Superior temporal gyrus (tissue), 1 donor: ENCODE measurements at regions not wholly inside any gene's neighbourhood (a gene's known extent, or its start where the extent isn't known, plus 50 kb on each side); places are given as distances from the start of the nearest gene placed in this dataset.
A peak's percentile ranks its signal among the peaks of the same experiment; 100 is the strongest.

ENCODE experiments used
- DNase-seq: peaks from one replicate; pipeline ENCODE4 v3.0.0-alpha.2; 2016; ENCODE audit errors: extremely low spot score

DNA sequence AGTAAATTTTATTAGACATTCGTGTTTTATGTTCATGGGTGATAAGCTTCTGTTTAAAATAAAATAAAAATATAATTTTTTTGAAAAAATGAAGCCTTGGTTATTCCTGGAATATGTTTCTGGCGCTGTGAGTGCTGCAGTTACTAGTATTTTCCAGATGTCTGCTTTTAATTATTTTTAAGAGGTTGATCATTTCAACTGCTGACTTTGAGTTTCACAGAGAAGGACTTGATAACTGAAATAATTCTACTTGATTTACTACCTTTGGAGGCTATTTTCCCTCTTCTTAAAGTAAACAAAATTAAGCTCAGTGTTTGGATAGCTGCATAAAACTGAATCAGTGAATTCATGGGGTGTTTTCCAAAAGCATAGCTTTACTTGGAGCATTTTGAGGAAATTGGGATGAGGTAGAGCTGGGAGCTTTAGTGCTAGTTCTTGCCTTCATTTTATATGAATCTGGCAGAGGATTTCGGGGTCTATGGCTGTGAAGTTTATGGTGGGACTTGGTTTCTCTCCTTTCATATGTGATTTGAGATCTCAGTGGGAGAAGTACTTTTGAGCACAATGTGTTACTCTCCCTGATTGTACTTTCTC is 666.5 kb downstream of the DCDC2C start:
- no peak for DNase-seq

DNA sequence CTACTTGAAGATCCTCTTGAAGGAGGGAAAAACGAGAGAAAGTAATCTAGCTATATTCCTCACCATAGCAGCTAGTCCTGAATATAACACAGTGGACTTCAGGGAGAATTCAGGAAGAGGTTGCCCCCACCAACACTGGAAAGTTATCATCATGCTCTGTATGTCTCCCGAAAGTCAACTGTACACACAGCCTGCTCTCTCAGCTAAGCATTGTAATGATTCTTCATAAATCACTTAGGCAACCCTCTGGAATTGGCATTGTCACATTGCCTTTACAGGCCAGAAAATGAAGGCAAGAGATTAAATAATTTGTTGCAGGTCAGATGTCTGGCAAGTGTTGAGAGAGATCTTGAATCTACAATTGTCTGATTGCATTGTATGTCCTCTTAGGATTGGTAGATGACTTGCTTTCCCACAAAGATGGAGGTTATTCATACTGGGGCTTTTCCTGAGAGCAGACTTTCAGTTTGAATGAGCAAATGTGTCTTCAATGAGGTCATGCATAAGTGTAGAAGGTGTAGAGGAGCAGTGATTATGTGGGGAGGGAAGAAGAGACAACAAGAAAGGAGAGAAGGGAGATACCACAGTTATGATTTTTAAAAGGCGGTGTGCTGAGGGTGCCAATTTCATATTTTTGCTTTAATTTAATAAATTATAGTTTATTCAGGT is 667.2 kb downstream of the DCDC2C start:
- DNase-seq = no peak

DNA sequence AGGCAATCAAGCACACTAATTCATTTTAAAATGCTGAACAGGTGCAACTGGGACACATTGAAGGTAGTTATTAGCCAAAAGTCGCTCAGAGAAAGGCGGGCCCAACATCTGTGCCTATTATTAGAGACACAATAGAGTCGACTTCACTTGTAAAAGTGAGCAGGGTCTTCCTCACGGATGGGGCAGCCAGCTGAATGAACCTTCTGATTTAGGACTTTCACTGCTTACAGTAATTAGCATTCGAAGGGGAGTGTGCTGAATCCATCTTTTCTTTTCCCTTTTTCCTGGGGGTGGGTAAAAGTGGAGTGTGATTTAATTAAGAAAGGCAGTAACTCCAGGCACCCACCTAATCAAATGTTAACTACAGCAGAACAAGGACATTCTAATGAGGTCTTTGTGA is 677.7 kb downstream of the DCDC2C start:
- no peak for DNase-seq

DNA sequence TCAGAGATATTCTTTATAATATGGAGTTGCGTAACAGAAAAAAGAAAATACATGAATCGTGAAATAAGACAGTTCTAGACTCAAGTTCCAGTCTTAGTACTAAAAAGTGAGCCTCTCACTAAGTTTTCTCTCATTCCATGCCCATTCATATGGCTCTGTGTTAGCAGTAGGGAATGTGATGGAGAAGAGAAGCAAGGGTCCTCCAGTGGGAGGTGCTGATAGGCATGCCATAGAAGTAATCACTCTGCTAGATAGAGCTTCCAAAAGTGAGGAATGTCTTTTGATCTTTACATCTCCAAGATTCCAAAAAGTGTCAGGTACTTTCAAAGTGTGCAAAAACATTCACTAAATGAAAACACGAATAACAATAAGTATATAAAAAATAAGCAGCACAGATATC is 678.4 kb downstream of the DCDC2C start:
- no peak for DNase-seq

DNA sequence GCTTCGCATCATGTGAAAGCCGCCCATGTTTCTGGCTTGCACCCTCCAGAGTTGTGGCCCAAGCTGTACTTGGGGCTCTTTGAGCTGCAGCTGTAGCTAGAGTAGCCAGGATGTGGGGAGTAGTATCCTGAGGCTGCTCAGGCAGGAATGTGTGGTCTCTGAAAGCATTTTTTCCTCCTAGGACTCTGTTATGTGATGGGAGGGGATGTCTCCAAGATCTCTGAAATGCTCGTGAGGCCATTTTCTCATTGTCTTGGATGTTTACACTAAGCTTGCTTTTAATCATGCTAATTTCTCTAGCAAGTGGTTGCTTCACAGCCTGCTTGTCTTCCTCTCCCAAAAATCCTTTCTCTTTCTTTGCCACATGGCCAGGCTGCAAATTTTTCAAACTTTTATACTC is 687.6 kb downstream of the DCDC2C start:
- no peak for DNase-seq

DNA sequence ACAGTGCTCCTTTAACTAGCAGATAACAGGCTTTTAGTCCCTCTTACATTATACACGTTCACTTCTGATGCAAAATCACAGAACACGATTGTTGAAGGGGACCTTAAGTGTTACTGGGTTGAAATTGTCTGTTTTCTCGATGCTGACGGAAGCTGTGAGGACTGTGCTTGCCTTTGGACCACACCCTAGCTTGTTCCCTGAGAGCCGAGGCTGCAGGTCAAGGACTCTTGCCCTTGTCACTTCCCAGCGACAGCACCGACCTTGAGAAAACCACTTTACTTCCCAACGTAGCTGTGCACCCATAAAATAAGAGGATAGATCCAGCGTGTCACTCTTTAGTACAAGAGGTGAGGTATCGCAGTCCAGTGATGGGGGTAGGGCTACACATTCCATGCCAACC is 701.0 kb downstream of the DCDC2C start:
- DNase-seq = no peak

DNA sequence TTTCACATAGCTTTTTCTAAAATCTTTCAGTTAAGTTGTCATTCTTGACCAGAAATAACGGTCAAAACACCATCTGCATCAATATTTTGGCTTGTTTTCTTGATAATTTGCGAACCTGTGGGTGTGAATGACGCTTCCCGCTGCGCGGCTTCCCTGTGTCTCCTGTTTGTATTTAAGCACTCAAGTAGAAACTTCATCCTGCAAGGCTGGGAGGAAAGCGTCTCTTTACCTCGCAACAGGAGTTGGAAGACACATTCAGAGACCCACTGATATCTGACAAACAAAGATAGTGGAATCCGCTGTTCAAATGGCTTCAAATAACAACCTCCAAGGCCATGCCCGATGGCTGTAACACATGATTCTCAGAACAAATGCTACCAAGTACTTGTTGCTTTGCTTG is 704.9 kb downstream of the DCDC2C start:
- DNase-seq = no peak

DNA sequence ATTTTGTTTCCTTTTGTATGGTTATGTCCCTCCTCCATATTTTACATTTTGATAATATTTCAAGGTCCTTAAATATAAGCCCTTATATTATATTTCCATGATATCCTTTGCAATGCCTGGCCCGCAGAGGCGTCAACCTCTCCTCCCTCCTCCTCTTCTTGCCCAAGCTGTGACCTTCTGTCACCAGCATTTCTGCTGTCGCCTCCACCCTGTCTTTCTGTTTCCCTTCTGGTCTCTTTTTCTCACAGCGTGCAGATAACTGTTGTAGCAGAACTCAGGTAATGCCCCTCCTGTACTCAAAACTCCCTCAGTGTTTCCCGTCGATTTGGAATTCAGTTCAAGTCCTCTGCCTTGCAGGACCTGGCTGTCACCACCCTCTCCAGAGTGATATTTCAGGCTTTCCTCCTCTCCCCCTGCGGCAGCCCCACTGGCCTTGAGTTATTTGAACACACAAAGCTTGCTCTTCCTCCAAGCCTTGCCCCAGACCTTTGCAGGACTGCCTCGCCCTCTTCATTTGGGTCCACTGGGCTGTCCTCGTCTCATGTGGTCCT is 709.3 kb downstream of the DCDC2C start:
- no peak for DNase-seq

DNA sequence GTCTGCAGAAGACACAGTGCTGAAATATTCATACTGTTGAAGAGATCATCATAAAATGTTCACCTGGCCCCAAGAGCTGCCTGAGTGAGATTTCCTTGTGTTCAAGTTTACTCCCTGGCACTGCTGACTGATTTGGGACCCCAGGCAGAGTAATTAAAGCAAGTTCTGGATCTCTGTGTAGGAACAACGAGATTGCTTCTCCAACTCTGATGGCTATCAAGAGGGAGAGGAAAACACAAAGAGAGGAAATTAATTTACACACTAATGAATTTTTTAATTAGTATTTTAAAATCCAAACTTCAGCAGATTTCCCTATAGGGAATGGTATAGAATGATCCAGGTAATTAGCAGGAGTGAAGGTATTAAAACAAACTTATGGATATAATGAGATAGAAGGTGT is 711.8 kb downstream of the DCDC2C start:
- DNase-seq = no peak

DNA sequence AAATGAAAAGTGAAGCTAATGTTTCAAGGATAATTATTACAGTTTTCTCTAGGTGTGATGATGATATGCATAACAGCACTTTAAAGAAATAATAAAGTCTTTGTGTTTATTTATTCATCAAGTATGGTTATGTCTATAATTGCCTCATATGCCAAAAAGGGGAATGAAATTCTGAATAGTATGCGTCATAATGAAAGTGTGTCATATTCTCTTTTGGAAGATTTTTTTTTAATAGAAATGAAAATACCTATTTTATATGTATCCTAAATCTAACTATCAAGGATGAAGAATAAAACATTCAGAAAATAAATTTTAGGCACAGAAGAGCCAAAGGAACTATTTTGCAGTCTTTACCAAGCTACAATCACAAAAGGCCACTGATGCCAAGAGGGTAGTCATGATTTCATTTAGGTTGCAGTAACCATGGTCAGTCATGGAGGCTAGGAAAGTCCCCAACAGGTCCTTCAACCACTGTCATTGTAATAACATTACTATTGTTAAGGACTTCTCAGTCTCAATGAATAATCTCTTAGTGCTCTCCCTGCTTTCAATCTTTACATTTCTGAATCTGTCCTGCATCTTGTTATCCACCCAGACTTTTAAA is 712.5 kb downstream of the DCDC2C start:
- no peak for DNase-seq

DNA sequence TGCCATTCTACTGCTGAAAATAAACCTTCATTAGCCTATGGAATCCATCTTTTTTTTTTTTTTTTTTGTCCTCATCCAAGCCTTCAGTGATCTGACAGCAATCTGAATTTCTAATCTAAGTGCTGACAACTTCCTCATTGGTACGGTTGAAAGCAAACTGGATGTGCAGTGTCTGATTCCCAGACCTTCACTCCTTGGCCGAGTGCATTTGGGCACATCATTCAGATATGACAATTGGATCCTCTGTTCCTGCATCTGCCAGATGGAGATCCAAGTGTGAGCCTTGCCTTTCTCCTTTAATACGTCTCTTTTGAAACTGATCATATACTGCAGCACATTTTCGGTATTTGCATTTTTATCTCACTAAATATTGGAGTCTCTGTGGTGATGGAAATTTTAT is 713.1 kb downstream of the DCDC2C start:
- peak; percentile 16 for DNase-seq

DNA sequence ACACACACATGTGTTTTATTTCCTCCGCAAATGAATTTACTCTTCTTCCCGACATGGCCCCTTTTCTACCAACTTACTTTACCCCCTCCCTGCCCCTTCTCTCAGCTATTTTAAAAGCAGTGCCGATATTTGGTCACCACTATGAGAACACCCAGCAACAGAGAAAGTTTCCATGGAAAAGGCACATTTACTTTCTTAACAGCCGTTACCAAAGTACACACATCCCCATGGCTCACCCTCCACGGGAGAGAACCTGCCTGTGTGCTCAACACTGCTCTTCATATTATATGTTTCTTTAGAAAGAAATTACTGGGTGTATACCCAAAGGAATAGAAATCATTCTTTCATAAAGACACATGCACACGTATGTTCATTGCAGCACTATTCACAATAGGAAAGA is 714.4 kb downstream of the DCDC2C start:
- no peak for DNase-seq

DNA sequence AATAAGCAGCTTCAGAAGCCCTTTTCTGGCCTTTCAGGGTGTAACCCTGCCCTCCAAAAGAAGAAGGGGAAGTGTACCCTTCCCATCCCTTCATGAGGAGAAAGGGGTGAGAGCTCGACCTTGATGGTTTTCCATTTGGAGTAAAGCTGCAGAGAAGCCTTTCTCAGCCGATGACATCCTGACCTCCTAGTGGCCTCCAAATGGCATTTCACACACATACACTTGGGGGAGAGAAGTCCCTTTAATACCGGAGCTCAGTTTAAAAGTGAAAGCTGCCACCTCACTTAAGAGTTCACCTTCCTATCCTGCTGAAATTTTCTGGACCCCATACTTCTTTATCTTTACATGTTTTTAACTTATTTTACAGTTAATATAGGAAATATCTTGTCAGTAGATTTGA is 716.7 kb downstream of the DCDC2C start:
- DNase-seq = no peak

DNA sequence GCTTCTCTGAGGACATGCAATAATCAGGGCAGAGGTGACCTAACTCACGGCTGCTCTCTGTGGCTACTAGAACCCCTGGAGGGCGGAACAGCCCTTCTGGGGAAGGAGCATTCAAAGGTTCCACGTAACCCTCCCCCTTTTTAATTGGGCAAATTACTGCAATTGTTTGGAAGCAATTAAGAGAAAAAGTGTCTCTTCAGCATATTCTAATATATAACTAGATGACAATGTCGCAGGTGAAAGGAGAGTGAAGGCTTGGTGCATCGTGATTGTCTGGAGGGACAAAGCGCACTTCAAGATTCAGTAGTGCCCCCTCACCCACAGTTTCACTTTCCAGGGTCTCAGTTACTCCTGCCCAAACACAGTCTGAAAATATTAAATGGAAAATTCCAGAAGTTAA is 720.8 kb downstream of the DCDC2C start:
- no peak for DNase-seq

DNA sequence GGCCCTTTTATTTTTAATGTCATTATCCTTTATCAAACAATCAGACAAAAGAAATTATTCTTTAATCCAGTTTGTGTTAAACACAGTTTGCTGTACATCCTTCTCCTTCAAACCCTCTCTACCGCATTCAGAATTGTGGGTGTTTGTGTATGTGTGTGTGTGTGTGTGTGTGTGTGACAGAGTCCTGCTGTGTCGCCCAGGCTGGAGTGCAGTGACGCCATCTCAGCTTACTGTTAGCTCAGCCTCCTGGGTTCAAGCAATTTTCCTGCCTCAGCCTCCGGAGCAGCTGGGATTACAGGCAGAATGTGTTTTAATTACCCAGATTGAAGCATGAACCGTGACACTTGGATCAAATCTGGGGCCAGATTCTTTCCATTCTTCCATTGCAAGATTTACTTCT is 723.7 kb downstream of the DCDC2C start:
- no peak for DNase-seq

DNA sequence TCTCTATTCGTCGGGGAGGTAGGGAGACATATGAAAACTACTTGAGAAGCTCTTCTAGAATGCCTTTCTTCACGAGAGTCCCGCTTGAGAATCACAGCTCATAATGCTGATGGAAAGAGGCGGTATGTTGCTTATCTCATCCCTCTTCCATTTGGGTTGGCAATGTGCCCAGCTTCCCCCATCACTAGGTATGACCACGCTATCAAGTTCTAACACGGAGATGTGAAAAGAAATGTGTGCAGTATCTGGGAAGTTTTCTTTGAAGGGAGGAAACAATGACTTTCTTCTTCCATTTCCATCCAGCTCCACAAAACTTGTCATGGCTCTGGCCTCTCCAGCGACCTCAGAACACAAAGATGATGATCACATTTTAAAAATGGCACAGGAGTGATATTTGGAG is 742.4 kb downstream of the DCDC2C start:
- no peak for DNase-seq

DNA sequence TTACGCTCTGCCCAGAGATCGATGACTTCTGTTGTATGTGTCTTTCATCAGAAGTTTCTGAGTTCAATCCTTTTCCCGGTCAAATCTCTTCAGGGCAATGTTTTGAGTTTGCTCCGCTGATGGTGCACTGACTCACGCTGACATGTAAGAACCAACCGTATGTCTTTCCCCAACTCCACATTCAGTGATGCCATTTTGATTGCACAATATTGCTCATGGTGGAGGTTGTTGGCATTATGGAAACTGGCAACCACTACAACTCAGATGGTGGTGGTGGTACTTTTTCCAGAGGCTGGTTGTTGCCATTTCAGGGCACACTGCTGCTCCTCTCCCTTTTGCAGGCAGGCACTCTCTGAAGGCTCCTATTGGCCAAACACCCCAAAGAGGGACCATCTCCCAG is 751.5 kb downstream of the DCDC2C start:
- DNase-seq = no peak

DNA sequence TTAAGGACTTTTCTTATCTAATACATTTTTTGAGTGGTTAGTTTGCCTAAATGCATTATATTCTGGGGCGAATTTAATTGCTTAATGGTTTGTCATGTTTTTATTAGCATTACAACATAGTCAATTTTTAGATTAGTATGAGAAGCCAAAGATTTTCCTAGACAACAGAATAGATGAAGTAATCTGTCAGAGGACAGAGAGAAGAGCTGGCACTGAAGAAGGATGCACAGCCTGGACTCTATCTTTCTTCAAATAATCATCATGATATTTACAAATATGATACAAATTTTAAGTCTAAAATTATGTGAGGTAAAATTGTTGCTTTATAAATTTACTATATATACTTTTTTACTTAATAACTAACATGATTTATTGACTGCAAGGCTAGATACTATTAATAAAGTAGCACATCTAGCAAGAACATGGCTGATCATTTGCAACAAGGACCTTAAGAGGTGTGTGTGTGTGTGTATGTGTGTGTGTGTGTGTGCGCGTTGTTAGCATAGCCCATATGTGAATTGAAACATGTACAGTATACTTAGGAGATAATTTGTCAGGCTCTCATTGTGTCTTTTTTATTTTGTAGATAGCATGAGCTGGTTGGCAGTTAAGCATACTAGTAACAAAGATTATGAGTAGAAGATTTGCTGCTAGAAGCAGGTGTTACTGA is 752.2 kb downstream of the DCDC2C start:
- no peak for DNase-seq

DNA sequence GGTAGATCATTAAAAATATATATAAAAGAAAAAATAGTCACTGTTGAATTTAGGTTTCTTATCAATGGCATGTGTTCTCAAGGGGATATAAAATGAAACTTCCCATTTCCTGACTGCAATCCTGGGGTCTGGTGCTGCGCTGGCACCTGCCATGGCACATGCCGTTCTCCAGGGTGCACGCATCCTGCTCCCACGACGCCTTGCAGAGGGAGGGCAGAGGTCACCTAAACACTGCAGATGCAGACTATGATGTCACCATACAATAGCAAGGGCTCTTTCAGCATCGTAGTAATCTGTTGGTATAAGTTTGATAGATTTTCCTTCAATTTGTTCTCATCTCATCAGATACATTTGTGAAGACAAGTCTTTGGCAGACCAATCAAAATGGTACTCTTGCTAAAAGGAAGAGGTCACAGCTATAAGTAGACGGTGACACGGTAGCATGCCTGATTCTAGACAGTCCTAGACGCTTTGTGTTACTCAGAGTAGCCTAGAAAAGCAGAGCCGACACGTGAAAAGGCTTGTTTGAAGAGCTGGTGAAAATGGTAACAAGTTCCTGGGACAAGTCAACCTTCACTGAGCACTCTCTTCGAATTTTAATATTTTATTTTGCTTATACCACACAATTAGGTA is 761.4 kb downstream of the DCDC2C start:
- no peak for DNase-seq

DNA sequence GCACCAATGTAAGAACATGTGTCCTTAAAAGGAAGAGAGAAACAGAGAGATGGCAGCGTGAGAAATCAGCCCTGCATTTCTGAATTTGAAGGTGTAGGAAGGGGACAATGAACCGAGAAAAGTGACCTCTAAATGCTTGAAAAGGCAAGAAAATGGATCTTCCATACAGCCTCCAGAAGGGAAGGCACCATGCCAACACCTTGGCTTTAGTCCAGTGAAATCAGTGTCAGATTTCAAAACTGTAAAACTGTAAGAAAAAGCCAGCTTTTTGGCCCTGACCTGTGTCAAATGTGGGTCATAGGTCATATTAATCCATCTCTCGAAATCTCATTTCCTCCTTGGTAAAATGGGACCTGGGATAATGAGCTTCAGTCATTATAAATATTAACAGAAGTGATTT is 762.3 kb downstream of the DCDC2C start:
- no peak for DNase-seq

DNA sequence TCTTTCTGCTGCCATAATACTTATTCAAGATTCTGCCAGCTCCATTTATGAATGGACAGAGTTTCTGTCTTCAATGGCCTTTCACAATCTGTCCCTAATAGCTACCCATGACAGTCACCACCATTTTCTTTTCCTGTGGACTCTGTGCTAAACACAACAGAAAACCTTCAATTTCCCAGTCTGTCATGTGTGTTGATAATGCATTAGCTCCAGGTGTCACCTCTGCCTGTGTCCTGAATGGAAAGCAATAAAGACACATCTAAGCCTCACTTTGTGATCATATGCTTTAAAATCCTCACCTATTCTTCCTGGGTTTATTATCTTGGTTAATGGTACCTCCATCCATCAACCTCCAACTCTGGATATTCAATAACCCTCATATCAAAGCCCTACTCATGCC is 772.2 kb downstream of the DCDC2C start:
- DNase-seq = no peak

DNA sequence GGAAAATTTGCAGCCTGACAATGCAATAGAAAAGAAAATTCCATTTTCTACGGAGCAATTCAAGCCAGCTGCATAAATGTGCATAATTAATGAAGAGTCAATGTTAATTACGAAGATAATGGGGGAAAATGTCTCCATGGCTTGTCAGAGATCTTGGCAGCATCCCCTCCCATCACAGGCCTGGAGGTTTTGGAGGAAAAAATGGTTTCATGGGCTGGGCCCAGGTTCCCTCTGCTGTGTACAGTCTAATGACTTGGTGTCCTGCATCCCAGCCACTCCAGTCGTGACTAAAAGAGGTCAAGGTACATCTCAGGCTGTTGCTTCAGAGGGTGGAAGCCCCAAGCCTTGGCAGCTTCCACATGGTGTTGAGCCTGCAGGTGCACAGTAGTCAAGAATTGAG is 779.7 kb downstream of the DCDC2C start:
- no peak for DNase-seq
